KG1 (cell line): ENCODE measurements at regions not wholly inside any gene's neighbourhood (a gene's known extent, or its start where the extent isn't known, plus 50 kb on each side); places are given as distances from the start of the nearest gene placed in this dataset.
"Not testable (repeated sequence)": the region's sequence is repeated elsewhere in the genome, so short reads cannot be mapped to it uniquely, and the experiment has no call there.

Source experiments
- DNase-seq: peaks from one replicate; lab custom pipeline; 2025; lab: John Stamatoyannopoulos, UW

GRCh38 chr18:60062831-60063230, 163.0 kb downstream of the PMAIP1 start:
- not testable (repeated sequence) for DNase-seq

DNA sequence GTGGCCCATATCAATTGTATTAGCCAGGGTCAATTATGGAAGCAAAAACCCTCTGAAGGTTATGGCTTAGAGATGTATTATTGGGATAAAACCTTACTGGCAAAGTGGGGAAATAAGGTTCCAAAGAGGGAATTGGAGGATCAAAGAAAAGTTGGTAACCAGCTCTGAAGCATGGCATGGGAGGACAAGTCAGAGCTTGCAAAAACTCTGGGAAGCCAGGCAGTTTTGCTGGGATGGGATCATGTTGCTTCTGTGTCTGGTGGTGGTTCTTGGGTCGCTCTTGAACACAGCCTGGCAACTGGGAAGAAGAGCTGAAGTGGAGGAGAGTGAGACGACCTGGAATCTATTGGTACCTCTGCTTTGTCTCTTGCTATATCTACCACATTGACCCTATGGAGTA, 162.6 kb downstream of the PMAIP1 start:
- DNase-seq, result no peak

- no peak for DNase-seq
These were observed 160.8 kb downstream of the PMAIP1 start for GRCh38 chr18:60060578-60060977.

DNA sequence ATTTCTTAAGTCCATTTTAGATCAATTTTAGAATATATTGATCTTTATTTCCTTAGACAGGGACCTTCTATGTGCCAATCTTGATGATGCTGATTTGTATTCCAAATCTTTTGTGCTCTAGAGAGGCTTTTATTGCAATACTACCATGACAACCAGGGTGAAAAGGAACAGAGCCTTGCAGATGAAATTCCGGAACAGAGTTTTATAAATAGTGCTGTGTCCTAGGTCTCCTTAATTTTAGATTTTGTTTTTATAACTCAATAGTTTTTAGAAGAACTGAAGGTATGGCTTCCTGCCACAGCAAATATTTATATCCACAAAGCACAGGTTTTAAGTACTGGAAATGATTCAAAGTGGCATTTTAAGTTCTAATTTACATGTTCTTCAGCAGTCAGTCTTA, 160.2 kb downstream of the PMAIP1 start:
- no peak for DNase-seq

DNA sequence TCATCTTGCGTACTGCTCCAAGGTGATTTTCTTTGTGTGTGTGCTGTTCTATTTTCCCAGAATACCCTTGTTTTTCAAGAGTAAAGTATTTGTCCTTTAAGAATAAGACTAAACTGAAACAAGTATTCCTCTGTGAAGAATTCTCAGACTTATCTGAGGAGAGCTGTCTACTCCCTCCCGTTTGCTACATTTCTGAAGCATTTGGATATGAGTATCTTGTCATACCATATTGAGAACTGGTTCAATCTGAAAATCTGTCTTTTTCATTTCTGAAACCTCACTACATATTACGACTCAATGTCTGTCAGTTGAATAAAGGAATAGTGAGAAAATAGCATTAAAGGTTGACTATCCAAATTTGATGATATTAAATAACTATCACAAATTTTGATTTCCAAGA, 159.4 kb downstream of the PMAIP1 start:
- DNase-seq, result no peak

DNA sequence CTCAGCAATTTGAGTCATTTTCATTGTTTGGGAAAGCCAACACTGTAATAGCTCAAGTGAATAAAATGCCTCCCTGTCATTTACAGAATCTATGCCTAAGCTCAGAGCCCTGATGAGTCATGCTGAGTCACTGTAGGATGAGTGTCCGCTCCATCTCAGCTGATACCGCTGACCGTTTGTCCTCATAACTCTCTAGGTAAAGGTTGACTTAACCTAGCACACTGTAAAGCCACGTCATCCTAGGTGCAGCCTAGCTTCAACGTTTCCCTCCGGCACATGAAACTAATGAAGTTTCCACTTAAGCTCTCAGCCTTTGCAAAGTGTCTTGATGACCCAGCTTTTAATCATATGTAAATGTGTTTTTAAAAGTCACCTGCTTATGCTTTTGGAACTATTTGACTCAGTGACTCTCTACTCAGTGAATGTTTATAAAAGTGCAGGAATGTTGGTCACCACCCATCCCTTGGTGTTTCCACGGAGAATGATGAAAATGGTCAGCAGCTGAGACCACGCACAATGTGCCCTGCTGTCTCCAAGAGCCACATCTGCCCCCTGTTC, 154.0 kb downstream of the PMAIP1 start:
- no peak for DNase-seq

- DNase-seq, result no peak
These were observed 151.0 kb downstream of the PMAIP1 start for GRCh38 chr18:60050821-60051220.

- DNase-seq, result no peak
These were observed 149.4 kb downstream of the PMAIP1 start for GRCh38 chr18:60049172-60049571.

DNA sequence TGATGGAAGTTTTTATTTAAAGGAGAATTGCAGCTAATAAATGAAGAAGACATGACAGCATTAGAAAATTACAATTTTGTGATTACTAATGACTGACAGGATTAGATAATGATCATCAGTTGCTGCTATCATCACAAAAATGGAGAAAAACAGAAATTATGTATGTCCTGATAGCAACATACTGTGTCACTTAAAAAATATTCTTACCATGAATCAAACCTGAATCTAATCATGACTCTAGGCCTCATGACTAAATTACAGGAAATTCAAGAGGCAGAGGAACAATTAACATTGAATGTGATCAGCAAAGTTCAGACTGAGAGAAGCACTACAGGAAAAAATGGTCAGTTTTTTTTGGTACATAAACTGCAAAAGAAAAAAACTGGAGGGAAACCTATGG, 147.8 kb downstream of the PMAIP1 start:
- no peak for DNase-seq

- DNase-seq, result no peak
These were observed 144.7 kb downstream of the PMAIP1 start for GRCh38 chr18:60044290-60045006.

- no peak for DNase-seq
These were observed 141.2 kb downstream of the PMAIP1 start for GRCh38 chr18:60040971-60041370.

GRCh38 chr18:60038731-60039130, 138.9 kb downstream of the PMAIP1 start:
- DNase-seq, result no peak

- no peak for DNase-seq
These were observed 127.6 kb downstream of the PMAIP1 start for GRCh38 chr18:60027397-60027796.

DNA sequence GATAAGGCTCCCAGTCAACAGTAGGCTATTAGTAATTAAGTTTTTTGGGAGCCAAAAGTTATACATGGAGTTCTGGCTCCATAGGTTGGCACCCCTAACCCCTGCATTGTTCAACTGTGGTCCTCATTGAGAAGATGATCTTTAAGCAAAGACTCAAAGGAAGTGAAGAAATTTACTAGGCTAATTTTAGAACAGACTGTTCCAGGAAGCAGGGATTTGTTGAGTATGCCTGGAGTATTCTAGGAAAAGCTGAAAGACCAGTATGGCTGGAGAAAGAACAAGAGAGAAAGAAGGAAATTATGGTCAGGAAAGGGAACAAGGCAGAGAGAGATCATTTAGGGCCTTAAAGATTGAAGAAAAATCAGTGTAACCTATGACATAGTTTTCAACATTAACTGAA, 125.1 kb downstream of the PMAIP1 start:
- DNase-seq, result no peak

- no peak for DNase-seq
These were observed 124.5 kb downstream of the PMAIP1 start for GRCh38 chr18:60024345-60024744.

DNA sequence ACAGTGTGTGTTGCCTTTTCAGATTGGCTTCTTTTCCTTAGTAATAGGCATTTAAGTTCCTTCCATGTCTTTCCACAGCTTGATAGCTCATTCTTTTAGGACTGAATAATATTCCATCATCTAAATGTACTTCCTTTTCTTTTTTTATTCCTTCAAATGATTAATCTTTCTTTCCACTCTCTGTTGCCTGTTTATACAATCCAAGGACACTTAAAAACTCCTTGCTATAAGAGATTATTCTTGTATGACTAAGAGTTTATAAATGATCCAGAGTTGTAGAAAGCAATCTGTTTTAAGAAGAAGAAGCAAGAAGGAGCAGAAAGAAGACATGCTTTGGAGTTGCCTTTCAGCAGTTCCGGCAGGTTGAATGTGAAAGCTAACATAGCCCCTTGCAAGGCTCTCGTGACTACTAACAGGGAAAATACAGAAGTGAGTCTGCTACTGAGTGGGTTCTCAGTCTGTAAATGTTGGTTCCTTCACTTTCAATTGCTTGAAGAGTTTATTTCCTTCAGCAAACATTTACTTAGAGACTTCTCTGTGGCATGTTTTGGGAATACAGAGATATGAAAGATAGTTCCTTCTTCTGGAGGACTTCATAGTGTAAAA, 123.0 kb downstream of the PMAIP1 start:
- DNase-seq, result no peak

DNA sequence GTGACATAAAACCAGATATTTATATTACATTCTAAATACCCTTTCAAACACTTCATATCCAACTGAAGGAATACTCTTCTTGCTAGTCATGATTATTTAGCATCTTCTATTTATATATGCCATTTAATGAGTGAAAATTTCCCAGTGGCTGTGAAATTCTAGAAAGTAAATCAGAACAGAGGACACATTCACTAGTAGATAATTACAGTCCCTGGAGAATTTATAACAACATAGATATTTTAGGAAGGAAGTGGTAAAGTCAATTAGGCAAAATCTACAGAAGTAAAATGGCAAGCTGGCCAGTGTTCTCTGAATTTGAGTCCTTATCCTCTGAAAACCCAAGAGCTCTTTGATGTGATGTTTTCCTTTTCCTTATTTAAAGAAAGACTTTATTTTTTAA, 121.8 kb downstream of the PMAIP1 start:
- DNase-seq, result no peak

DNA sequence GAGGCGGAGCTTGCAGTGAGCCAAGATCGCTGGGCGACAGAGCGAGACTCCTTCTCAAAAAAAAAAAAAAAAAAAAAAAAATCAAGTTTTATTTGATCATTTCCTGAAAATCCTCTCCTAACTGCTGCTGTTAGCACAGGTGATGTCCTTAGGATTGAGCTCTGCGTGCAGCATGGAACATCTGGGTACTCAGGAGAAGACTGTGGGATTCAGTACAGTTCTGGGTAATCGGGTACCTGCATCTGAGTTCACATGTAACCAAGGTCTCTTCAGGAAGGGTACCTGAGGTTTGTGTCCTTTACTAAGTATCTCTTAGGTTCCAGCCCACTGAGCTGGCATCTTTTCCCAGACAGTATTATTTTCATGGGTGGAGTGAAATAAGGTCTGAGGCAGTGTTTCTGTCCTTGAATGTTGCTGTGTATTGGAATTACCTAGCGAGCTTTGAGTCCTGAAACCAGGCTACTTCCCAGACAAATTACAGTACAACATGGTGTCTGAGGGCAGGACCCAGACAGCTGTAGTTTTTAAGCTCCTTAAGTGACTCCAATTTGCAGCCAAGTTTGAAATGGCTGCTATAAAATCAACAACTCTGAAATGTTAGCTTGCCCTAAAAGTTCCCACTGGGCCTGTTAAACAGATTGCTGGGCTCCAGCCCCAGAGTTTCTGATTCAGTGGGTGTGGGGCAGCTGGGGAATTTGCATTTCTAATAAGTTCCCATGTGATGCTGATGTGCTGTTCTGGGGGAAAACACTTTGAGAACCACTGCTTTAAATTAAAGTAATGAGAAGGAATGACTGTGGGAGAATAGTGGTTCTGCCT, 120.5 kb downstream of the PMAIP1 start:
- no peak for DNase-seq

GRCh38 chr18:60019463-60019840, 119.7 kb downstream of the PMAIP1 start:
- DNase-seq, result no peak

GRCh38 chr18:60018618-60019462, 119.0 kb downstream of the PMAIP1 start:
- DNase-seq, result no peak

GRCh38 chr18:60018134-60018533, 118.3 kb downstream of the PMAIP1 start:
- not testable (repeated sequence) for DNase-seq

DNA sequence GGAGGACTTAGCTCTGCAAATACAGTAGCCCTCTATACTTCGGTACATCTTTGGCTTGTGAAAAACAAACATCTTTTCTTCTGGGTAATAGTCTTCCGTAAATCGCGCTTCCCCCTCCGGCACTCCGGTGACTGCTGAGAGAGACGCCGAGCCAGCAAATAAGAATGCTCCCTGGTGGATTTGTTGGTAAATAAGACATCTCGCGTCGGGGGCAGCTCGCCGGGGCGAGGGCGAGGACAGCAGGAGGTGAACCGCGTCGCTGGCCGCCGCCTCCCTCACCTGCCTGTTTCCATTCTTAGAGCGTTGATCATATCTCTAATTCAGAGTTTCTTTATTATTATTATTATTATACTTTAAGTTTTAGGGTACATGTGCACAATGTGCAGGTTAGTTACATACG, 117.6 kb downstream of the PMAIP1 start:
- no peak for DNase-seq
